Endothelial cell of umbilical vein (primary cell): ENCODE measurements at regions not wholly inside any gene's neighbourhood (a gene's known extent, or its start where the extent isn't known, plus 50 kb on each side); places are given as distances from the start of the nearest gene placed in this dataset.

ENCODE experiments used
- BruUV-seq: library from RNA; stranded (reverse); fragments of 400-500 nt; replicated peaks from 2 replicates; lab custom pipeline; 2021; lab: Mats Ljungman, UMichigan
- CTCF ChIA-PET: fragments of 300-600, 350-600 bp; sonication (Branson Sonifier 250); formaldehyde crosslinking; loops from one replicate; lab custom pipeline; 2021; ENCODE audit warnings: antibody characterized with exemption, inconsistent platforms; lab: Charles Lee
- POLR2A ChIA-PET: fragments of 300-600, 350-600 bp; sonication (Branson Sonifier 250); formaldehyde crosslinking; loops from one replicate; lab custom pipeline; 2021; ENCODE audit warnings: antibody characterized with exemption, inconsistent platforms; lab: Charles Lee
- DNase-seq: peaks from one replicate; pipeline ENCODE4 v3.0.0-alpha.2; 2011; ENCODE audit warnings: low read depth, low spot score
- FAIRE-seq: peaks from 2 replicates; lab custom pipeline; 2011; peaks lifted over from hg19 to GRCh38; lab: Jason Lieb, UNC
- H2AFZ ChIP-seq: 2 replicates; pipeline ENCODE4 v1.6.0; 2012; ENCODE audit warnings: low read depth, low read length, control low read depth, inconsistent platforms
- H3K27ac ChIP-seq: 2 replicates; pipeline ENCODE4 v1.5.1; 2011; ENCODE audit warnings: low read depth, mild to moderate bottlenecking, control low read depth, low read length, moderate library complexity; ENCODE audit not compliant: insufficient read depth
- H3K27me3 ChIP-seq, 2 experiments: 2 replicates each; pipeline versions ENCODE4 v1.6.0 to v1.6.1; 2011; ENCODE audit warnings: low read length in 2 of 2, mixed read lengths in 1 of 2; ENCODE audit not compliant: control insufficient read depth in 2 of 2, insufficient read depth in 2 of 2
- H3K36me3 ChIP-seq, 2 experiments: 2 replicates in 1 of 2; 3 replicates in 1 of 2; pipeline ENCODE4 v1.5.1; 2011; ENCODE audit warnings: low read length in 2 of 2, mild to moderate bottlenecking in 1 of 2, moderate library complexity in 1 of 2; ENCODE audit not compliant: control insufficient read depth in 2 of 2, insufficient read depth in 2 of 2; ENCODE audit errors: extremely low read depth in 1 of 2
- H3K4me1 ChIP-seq: 3 replicates; pipeline ENCODE4 v1.5.1; 2011; ENCODE audit warnings: mild to moderate bottlenecking, low read length; ENCODE audit not compliant: control insufficient read depth, insufficient read depth; ENCODE audit errors: extremely low read depth
- H3K4me2 ChIP-seq: 2 replicates; pipeline ENCODE4 v1.6.1; 2011; ENCODE audit warnings: low read length, control low read depth, mixed read lengths; ENCODE audit not compliant: insufficient read depth
- H3K4me3 ChIP-seq, 3 experiments: fragments of 200-600 bp in 1 of 3; sonication (generic), shearing (Covaris generic) in 1 of 3; replicated peaks in 1 of 3; 2 replicates each; pipeline ENCODE4 v1.5.1; 2011 to 2016; ENCODE audit warnings: control low read depth in 3 of 3, low read length in 3 of 3, mild to moderate bottlenecking in 2 of 3, inconsistent platforms in 1 of 3, low read depth in 1 of 3, moderate library complexity in 1 of 3; ENCODE audit not compliant: insufficient read depth in 1 of 3
- H3K79me2 ChIP-seq: 2 replicates; pipeline ENCODE4 v1.6.0; 2012; ENCODE audit warnings: low read length, inconsistent platforms; ENCODE audit not compliant: control insufficient read depth, insufficient read depth
- H3K9ac ChIP-seq: replicated peaks from 2 replicates; pipeline ENCODE3; 2011; ENCODE audit warnings: low read length, control low read depth; ENCODE audit not compliant: insufficient read depth; ENCODE audit errors: extremely low read depth
- H3K9me1 ChIP-seq: replicated peaks from 3 replicates; pipeline ENCODE4 v1.6.0; 2011; ENCODE audit warnings: mild to moderate bottlenecking, low read length; ENCODE audit not compliant: control insufficient read depth, insufficient read depth; ENCODE audit errors: extremely low read depth
- H3K9me3 ChIP-seq: replicated peaks from 2 replicates; pipeline ENCODE4 v1.5.1; 2012; ENCODE audit warnings: low read length, inconsistent platforms; ENCODE audit not compliant: control insufficient read depth, insufficient read depth
- H4K20me1 ChIP-seq: replicated peaks from 2 replicates; pipeline ENCODE3; 2011; ENCODE audit warnings: mild to moderate bottlenecking, low read length; ENCODE audit not compliant: control insufficient read depth, insufficient read depth; ENCODE audit errors: extremely low read depth
- CTCF ChIP-seq, 2 donors: IDR thresholded peaks; 1 replicate in 1 of 2; 2 replicates in 1 of 2; pipeline ENCODE4 v1.5.1; 2011; ENCODE audit warnings: low read length in 2 of 2, mild to moderate bottlenecking in 2 of 2, moderate library complexity in 2 of 2, control low read depth in 1 of 2, inconsistent platforms in 1 of 2, low read depth in 1 of 2; ENCODE audit not compliant: insufficient read depth in 1 of 2; ENCODE audit errors: extremely low read depth in 1 of 2
- EZH2 ChIP-seq: IDR thresholded peaks from 2 replicates; pipeline ENCODE4 v1.6.1; 2012; ENCODE audit warnings: borderline replicate concordance, low read depth, mild to moderate bottlenecking, moderate library complexity, low read length, inconsistent platforms; ENCODE audit not compliant: severe bottlenecking
- FOS ChIP-seq: IDR thresholded peaks from 2 replicates; pipeline ENCODE4 v1.6.1; 2011; ENCODE audit warnings: mild to moderate bottlenecking, low read length, moderate library complexity, borderline replicate concordance; ENCODE audit not compliant: insufficient read depth
- GATA2 ChIP-seq: IDR thresholded peaks from 2 replicates; pipeline ENCODE4 v1.7.0; 2011; ENCODE audit warnings: low read depth, mild to moderate bottlenecking, moderate library complexity, mixed read lengths, low read length; ENCODE audit not compliant: insufficient read length, insufficient read depth
- JUN ChIP-seq: IDR thresholded peaks from 2 replicates; pipeline ENCODE4 v1.6.1; 2011; ENCODE audit warnings: borderline replicate concordance, low read depth; ENCODE audit not compliant: insufficient read length, insufficient read depth
- MYC ChIP-seq: IDR thresholded peaks from one replicate; pipeline ENCODE4 v1.6.1; 2011; ENCODE audit warnings: mild to moderate bottlenecking, low read depth, low read length
- POLR2A ChIP-seq: IDR thresholded peaks from 2 replicates; pipeline ENCODE4 v1.6.1; 2012; ENCODE audit warnings: low read depth, mild to moderate bottlenecking, control low read depth, low read length
- POLR2AphosphoS5 ChIP-seq: IDR thresholded peaks from 2 replicates; pipeline ENCODE4 v1.6.1; 2012; ENCODE audit warnings: low read depth, mild to moderate bottlenecking, control low read depth, low read length, moderate library complexity; ENCODE audit not compliant: insufficient read depth
- dilution Hi-C: fragments of 300-500 bp; cut with MboI; formaldehyde crosslinking; loops from one replicate; pipeline ENCODE4 v1.15.0; 2019; ENCODE audit warnings: low sequenced_read_pairs; ENCODE audit not compliant: extremely low pct_ligation_motif_present
- intact Hi-C: fragments of 100-400 bp; cut with micrococcal nuclease; formaldehyde crosslinking; loops from one replicate; pipeline ENCODE4 v1.10.0; 2022
- TF ChIP-seq, protein P1 (sequence below): IDR thresholded peaks from 2 replicates; pipeline ENCODE4 v1.6.1; 2011; ENCODE audit not compliant: insufficient read depth, insufficient read length

GRCh38 chr13:109880371-109881346 lies 94.3 kb upstream of the IRS2 start:
- no peaks in the 10 kb centered on the region for H3K36me3 ChIP-seq
- H3K4me1 ChIP-seq = no peaks in the 10 kb centered on the region
- dilution Hi-C loops = no loop called here
- H2AFZ ChIP-seq = no peak overlapping the region
- ChIA-PET POLR2A (no interaction called here), CTCF (no interaction called here)
- intact Hi-C loops = no loop called here
- no peak for DNase-seq
- BruUV-seq = no TSS peak
- no peaks in the 10 kb centered on the region for H3K9me1 ChIP-seq
- FAIRE-seq = no peak
- H3K9ac ChIP-seq = no peak overlapping the region
- H3K4me3 ChIP-seq = no peak overlapping the region
- H3K27ac ChIP-seq = no peak overlapping the region
- H3K79me2 ChIP-seq = no peaks in the 10 kb centered on the region
- no peak overlapping the region for H3K4me2 ChIP-seq
- H3K9me3 ChIP-seq = no peaks in the 10 kb centered on the region
- no peaks in the 10 kb centered on the region for H4K20me1 ChIP-seq
- TF ChIP-seq MYC (no peak), POLR2A (no peak), GATA2 (no peak), CTCF (IDR thresholded peaks at IDR 0.05; ENCODE audit: extremely low read depth in 1 of 2, insufficient read depth in 1 of 2, low read depth in 1 of 2, low read length in 2 of 2) (no peak), FOS (no peak), EZH2 (no peak), POLR2AphosphoS5 (no peak), JUN (no peak)
- TF ChIP-seq, protein P1, sequence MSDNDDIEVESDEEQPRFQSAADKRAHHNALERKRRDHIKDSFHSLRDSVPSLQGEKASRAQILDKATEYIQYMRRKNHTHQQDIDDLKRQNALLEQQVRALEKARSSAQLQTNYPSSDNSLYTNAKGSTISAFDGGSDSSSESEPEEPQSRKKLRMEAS = no peak
- no peaks in the 10 kb centered on the region for H3K27me3 ChIP-seq
